HEK293T (cell line): ENCODE measurements at regions not wholly inside any gene's neighbourhood (a gene's known extent, or its start where the extent isn't known, plus 50 kb on each side); places are given as distances from the start of the nearest gene placed in this dataset.

Experiments used
- CTCF ChIA-PET: fragments of 350-600 bp; formaldehyde crosslinking; extraction: SDS; loops from one replicate; lab custom pipeline; 2021; ENCODE audit warnings: antibody characterized with exemption, inconsistent platforms; lab: Yijun Ruan, JAX
- POLR2A ChIA-PET: fragments of 350-600 bp; formaldehyde crosslinking; extraction: SDS; loops from one replicate; lab custom pipeline; 2020; ENCODE audit warnings: antibody characterized with exemption, inconsistent platforms; lab: Yijun Ruan, JAX
- DNase-seq: peaks from one replicate; pipeline ENCODE4 v3.0.0; 2012; ENCODE audit warnings: mixed read lengths; ENCODE audit errors: extremely low spot score
- ARNT ChIP-seq: fragments of 450-650 bp; IDR thresholded peaks from 2 replicates; pipeline ENCODE4 v1.6.1; 2017; ENCODE audit warnings: mild to moderate bottlenecking
- BHLHE40 ChIP-seq: fragments of 450-650 bp; IDR thresholded peaks from 2 replicates; pipeline ENCODE4 v1.6.1; 2016; ENCODE audit warnings: mild to moderate bottlenecking, moderate library complexity, borderline replicate concordance
- CTBP1 ChIP-seq: fragments of 450-650 bp; IDR thresholded peaks from 2 replicates; pipeline ENCODE4 v1.6.1; 2016; ENCODE audit warnings: borderline replicate concordance
- ELF4 ChIP-seq: fragments of 450-650 bp; IDR thresholded peaks from 2 replicates; pipeline ENCODE4 v1.6.1; 2017; ENCODE audit warnings: antibody characterized with exemption
- FOXA1 ChIP-seq: fragments of 450-650 bp; IDR thresholded peaks from 2 replicates; pipeline ENCODE4 v1.6.1; 2016; ENCODE audit warnings: mild to moderate bottlenecking
- FOXK2 ChIP-seq: fragments of 450-650 bp; IDR thresholded peaks from 2 replicates; pipeline ENCODE4 v1.6.1; 2016; ENCODE audit warnings: mild to moderate bottlenecking
- FOXM1 ChIP-seq: fragments of 450-650 bp; IDR thresholded peaks from 2 replicates; pipeline ENCODE4 v1.6.1; 2017; ENCODE audit warnings: mild to moderate bottlenecking, borderline replicate concordance
- HDGF ChIP-seq: fragments of 450-650 bp; IDR thresholded peaks from 2 replicates; pipeline ENCODE4 v1.6.1; 2017; ENCODE audit warnings: antibody characterized with exemption, borderline replicate concordance
- L3MBTL2 ChIP-seq: fragments of 450-650 bp; conservative IDR thresholded peaks from 2 replicates; pipeline ENCODE4 v1.6.1; 2016; ENCODE audit warnings: mild to moderate bottlenecking
- LEF1 ChIP-seq: fragments of 450-650 bp; IDR thresholded peaks from 2 replicates; pipeline ENCODE4 v1.6.1; 2017; ENCODE audit warnings: mild to moderate bottlenecking, borderline replicate concordance
- NFRKB ChIP-seq: fragments of 450-650 bp; IDR thresholded peaks from 2 replicates; pipeline ENCODE4 v1.6.1; 2016; ENCODE audit warnings: mild to moderate bottlenecking, moderate library complexity
- SP1 ChIP-seq: fragments of 450-650 bp; IDR thresholded peaks from 2 replicates; pipeline ENCODE4 v1.6.1; 2017
- SUZ12 ChIP-seq: fragments of 450-650 bp; IDR thresholded peaks from 2 replicates; pipeline ENCODE4 v1.6.1; 2016; ENCODE audit warnings: mild to moderate bottlenecking
- TARDBP ChIP-seq: fragments of 450-650 bp; IDR thresholded peaks from 2 replicates; pipeline ENCODE4 v1.6.1; 2016
- ZNF384 ChIP-seq: fragments of 450-650 bp; IDR thresholded peaks from 2 replicates; pipeline ENCODE4 v1.6.1; 2016
- TF ChIP-seq, protein P1 (sequence below): fragments of 450-650 bp; IDR thresholded peaks from 2 replicates; pipeline ENCODE4 v1.6.1; 2016

DNA sequence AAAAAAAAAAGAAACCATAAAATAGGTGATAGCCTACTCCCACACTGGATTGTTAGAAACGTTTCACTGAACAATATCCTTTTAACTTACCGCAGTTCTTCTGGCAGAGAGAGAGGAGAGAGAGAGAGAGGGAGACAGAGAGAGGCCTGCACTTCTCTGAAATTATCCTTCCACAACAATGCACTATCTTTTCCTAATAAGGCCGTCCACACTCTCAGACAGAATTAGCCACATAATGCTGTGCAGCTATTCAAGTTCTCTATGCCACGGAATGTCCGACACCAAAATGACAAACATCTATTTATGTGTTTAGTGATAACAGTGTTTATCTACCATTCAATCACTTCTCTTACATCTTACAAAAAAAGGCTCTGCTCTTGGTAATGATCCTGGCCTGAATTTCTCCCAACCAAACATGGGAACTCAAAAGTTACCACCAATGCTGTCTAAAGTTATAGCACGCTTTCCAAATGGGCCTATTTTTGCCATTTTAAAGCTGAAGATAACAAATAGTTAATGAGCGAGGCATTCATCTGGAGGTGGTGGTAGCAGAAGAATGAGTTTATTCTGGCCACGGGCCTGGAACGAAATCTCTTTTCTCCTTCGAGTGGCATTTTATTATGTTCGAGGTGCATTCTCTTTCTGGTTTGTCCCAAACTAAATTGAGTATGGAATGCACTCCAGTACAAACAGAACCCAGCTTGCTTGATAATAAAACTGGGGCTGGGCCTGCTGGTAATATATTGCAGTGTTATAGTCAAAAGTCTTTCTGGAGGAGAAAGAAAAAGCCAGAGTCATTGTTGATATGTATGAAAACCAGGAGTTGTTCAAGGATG, 160.2 kb upstream of the SVIL start:
- TF ChIP-seq NFRKB (no peak), LEF1 (no peak), CTBP1 (no peak), FOXA1 (no peak), TARDBP (no peak), SUZ12 (no peak), FOXM1 (no peak), ARNT (no peak)
- TF ChIP-seq, protein P1, sequence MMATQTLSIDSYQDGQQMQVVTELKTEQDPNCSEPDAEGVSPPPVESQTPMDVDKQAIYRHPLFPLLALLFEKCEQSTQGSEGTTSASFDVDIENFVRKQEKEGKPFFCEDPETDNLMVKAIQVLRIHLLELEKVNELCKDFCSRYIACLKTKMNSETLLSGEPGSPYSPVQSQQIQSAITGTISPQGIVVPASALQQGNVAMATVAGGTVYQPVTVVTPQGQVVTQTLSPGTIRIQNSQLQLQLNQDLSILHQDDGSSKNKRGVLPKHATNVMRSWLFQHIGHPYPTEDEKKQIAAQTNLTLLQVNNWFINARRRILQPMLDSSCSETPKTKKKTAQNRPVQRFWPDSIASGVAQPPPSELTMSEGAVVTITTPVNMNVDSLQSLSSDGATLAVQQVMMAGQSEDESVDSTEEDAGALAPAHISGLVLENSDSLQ = no peak
- no peak for DNase-seq
- ChIA-PET CTCF (no interaction called here), POLR2A (no interaction called here)

DNA sequence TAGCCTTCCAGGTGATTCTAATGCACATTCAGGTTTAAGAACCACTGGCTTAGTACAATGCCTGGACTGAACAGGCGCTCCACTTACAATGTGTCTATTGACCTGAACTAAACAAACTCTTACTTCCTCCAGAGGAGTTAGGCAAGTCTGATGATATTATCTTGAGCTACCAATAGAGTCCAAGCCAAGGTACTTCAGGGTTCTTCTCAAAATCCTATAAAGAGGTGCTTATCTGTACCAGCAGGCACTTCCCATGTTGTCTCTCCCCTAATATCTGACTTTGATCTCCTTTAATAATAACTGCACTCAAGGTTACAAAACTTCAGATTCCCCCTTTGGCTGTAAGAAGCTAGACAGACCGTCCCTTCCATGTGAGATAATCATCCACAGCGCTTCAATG, 157.0 kb upstream of the SVIL start:
- POLR2A ChIA-PET = no interaction called here
- CTCF ChIA-PET = interaction anchor here (0.6 kb wide), 1 partner anchor 98 kb away, joined by 5 read pairs; no protein-coding TSS in a partner anchor
- no peak for DNase-seq
- TF ChIP-seq CTBP1 = no peak

DNA sequence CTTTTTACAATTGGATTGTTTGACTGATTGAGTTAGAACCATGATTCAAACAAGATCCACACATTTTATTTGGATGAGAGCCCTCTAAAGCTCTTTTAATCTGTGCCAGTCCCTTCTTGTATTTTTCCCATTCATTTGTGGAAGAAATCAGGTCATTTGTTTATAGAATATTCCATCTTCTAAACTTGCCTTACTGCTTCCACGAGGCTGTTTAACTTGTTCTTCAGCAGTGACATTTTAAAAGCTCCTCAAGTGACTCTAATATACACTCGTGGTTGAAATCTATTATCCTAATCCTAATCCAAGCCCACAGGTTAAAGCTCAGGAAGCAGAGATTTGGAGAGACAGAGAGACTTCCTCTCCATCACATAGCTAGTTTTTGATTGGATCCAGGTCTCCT, 155.4 kb upstream of the SVIL start:
- TF ChIP-seq CTBP1 (no peak), L3MBTL2 (no peak), FOXK2 (no peak), HDGF (no peak), SP1 (no peak), TARDBP (no peak), ELF4 (no peak), ARNT (no peak), BHLHE40 (no peak), LEF1 (no peak), FOXM1 (no peak), SUZ12 (no peak)
- TF ChIP-seq, protein P1 = no peak
- ChIA-PET POLR2A (no interaction called here), CTCF (no interaction called here)
- DNase-seq = no peak

DNA sequence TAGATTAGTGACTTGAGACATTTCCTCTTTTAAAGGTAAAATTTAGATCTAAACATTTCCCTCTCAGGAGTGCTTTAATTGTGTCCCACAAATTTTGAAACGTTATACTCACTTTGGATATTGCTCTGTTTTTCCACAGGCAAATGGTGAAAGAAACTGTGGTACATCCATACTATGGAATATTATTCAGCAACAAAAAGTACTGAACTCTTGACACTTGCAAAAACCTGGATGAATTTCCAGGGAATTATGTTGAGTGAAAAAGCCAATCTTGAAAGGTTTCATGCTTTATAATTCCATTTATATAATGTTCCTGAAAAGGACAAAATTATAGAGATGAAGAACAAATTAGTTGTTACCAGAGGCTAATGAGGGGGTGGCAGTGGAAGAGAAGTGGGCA, 153.3 kb upstream of the SVIL start:
- TF ChIP-seq SUZ12 = no peak
- TF ChIP-seq NFRKB = no peak
- no peak for TF ChIP-seq ZNF384
- no peak for TF ChIP-seq FOXM1
- TF ChIP-seq, protein P1 = no peak
- no peak for TF ChIP-seq BHLHE40
- no peak for TF ChIP-seq FOXK2
- TF ChIP-seq ARNT = no peak
- no peak for TF ChIP-seq ELF4
- no peak for TF ChIP-seq L3MBTL2
- TF ChIP-seq SP1 = no peak
- TF ChIP-seq CTBP1 = no peak
- no peak for TF ChIP-seq LEF1
- no peak for TF ChIP-seq FOXA1
- no peak for DNase-seq
- ChIA-PET POLR2A (no interaction called here), CTCF (no interaction called here)

DNA sequence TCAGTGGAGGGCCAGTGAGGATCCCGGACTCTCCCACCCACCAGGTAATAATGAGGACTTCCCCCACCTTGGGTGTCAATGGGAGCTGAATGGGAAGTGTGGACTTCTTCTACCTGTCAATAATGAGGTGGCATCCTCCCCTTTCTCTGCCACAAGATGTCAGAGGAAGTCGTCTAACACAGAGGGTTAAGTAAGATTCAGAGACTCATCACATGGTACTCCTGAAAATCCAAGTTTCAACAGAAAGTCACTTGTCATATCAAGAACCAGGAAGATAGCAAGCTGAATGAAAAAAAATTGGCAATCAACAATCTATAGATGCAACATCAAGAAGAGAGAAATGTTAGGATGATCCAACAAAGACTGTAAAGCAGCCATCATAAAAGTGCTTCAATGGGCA, 150.9 kb upstream of the SVIL start:
- DNase-seq = no peak
- CTCF ChIA-PET = no interaction called here
- POLR2A ChIA-PET = no interaction called here
- TF ChIP-seq NFRKB (no peak), LEF1 (no peak), FOXK2 (no peak), TARDBP (no peak), FOXA1 (no peak)
- TF ChIP-seq, protein P1 = no peak

DNA sequence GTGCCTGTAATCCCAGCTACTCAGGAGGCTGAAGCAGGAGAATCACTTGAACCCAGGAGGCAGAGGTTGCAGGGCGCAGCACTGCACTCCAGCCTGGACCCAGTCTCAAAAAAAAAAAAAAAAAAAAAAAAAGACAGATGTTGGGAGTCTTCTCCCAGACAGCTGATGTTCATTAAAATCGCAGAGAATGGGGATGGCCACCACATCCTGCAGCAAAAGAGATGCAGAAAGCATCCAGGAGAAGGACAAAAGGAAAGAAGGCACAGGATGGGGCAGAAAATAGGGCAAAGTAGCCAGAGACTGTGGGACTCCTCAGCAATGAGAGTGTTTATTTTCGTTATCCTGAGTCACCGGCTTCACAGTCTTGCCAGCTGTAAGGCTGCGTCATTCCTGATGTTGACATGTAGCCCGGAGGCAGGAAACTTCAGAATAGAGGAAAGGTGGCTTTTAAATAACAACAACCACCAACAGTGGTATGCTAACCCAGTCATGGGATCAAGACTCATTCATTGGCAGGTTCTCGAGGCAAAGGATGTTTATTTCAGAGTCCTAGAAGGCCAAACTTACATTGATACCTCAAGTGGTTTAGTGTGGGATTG, 149.5 kb upstream of the SVIL start:
- ChIA-PET CTCF (no interaction called here), POLR2A (no interaction called here)
- TF ChIP-seq FOXA1 = no peak
- TF ChIP-seq SUZ12 = no peak
- TF ChIP-seq, protein P1 = no peak
- TF ChIP-seq LEF1 = no peak
- TF ChIP-seq HDGF = no peak
- TF ChIP-seq FOXM1 = no peak
- no peak for TF ChIP-seq CTBP1
- no peak for TF ChIP-seq NFRKB
- no peak for TF ChIP-seq ELF4
- no peak for TF ChIP-seq ARNT
- no peak for TF ChIP-seq L3MBTL2
- DNase-seq = peak; percentile 16
